ENCODE measurements at regions not wholly inside any gene's neighbourhood (a gene's known extent, or its start where the extent isn't known, plus 50 kb on each side); places are given as distances from the start of the nearest gene placed in this dataset.

DNA sequence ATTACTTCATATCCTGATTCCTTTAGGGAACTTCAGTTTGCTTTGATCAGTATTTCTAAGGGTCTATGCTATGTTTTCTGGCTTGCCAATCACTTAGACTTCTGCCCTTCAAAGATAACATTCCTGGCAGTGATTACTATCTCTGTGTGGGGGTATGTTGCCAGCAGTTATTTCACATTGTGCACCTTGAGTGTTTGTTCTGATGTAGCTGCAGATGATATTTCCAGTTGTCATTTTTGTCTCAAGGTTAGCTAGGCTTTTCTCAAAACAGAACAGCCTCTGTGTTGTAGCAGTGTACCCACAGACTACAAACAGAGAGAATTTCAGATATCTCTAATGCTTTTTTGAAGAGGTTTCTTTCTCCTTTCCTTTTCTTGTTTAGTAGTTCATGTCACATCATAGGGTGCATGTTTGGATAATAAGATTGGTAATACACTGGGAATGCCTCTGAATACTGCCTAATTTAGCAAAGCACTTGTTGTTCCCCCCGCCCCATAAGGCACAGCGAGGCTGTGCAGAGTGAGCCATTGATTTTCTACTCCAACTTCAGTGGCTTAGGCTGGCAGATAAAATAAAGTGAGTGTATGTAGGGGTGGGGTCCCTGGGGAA, 134.7 kb upstream of the AGR3 start:
- no peaks in the 10 kb centered on the region for H3K9me3 ChIP-seq
- H3K27me3 ChIP-seq = no peaks in the 10 kb centered on the region
- no peak overlapping the region for H3K4me3 ChIP-seq (ENCODE audit: low read depth, low read length)
- no peak for DNase-seq
- H3K4me1 ChIP-seq = no peaks in the 10 kb centered on the region
- no peaks in the 10 kb centered on the region for H3K36me3 ChIP-seq
- no peak for TF ChIP-seq CTCF (IDR thresholded peaks at IDR 0.05; ENCODE audit: low read depth, low read length)

DNA sequence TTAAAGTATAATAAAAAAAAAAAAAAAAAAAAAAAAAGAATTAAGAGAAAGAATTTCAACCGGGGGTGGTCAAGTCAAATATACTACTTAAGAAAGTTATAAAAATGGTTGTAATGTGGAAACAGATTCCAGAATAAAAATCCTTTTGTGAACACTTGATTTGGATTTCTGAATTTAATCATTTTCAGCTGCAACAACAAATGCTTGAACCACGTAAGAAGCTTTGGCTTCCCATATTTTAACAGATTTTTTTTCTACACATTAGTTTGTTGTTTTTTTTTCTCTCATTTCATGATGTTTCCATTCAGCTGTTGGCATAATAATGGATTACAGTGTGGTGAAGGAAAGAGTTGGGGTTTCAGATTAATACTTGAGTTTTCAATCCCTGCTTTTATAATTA, 137.3 kb upstream of the AGR3 start:
- H3K4me3 ChIP-seq (ENCODE audit: low read depth, low read length) = no peak overlapping the region
- H3K9me3 ChIP-seq = no peaks in the 10 kb centered on the region
- H3K36me3 ChIP-seq = no peaks in the 10 kb centered on the region
- no peaks in the 10 kb centered on the region for H3K4me1 ChIP-seq
- no peak for TF ChIP-seq CTCF (IDR thresholded peaks at IDR 0.05; ENCODE audit: low read depth, low read length)
- H3K27me3 ChIP-seq = no peaks in the 10 kb centered on the region
- DNase-seq = no peak

GRCh38 chr7:17020250-17020649, 138.5 kb upstream of the AGR3 start:
- no peak for TF ChIP-seq CTCF (IDR thresholded peaks at IDR 0.05; ENCODE audit: low read depth, low read length)

GRCh38 chr7:17021205-17021604, 139.4 kb upstream of the AGR3 start:
- no peak for TF ChIP-seq CTCF (IDR thresholded peaks at IDR 0.05; ENCODE audit: low read depth, low read length)
- Histone ChIP-seq H3K4me1 (no peaks in the 10 kb centered on the region), H3K36me3 (no peaks in the 10 kb centered on the region), H3K27me3 (no peaks in the 10 kb centered on the region), H3K9me3 (no peaks in the 10 kb centered on the region), H3K4me3 (ENCODE audit: low read depth, low read length) (no peak overlapping the region)
- no peak for DNase-seq

More at GRCh38 chr7:17020250-17020649, 138.5 kb upstream of the AGR3 start:
- Histone ChIP-seq H3K4me3 (ENCODE audit: low read depth, low read length) (no peak overlapping the region), H3K36me3 (no peaks in the 10 kb centered on the region), H3K9me3 (no peaks in the 10 kb centered on the region), H3K27me3 (no peaks in the 10 kb centered on the region), H3K4me1 (no peaks in the 10 kb centered on the region)
- no peak for DNase-seq

DNA sequence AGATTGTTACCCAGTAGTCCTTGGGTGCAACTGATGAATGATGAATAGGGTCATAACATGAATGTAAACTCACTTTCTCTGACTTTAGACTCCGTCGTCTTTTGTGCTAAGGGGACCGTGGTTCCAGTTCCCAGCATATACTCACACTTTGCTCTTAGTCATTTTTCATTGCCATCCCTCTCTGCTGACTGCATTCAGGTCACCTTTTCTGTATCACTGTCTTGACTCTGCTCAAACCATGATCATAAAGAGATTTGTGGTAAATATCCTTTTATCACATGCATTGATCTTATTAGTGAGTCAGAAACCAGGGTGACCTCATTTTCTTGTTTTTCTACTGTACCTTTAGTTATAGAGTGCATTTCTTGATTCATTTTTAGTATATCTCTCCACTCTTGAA, 141.1 kb upstream of the AGR3 start:
- no peaks in the 10 kb centered on the region for H3K4me1 ChIP-seq
- no peaks in the 10 kb centered on the region for H3K36me3 ChIP-seq
- no peaks in the 10 kb centered on the region for H3K27me3 ChIP-seq
- TF ChIP-seq CTCF (IDR thresholded peaks at IDR 0.05; ENCODE audit: low read depth, low read length) = no peak
- no peaks in the 10 kb centered on the region for H3K9me3 ChIP-seq
- no peak for DNase-seq
- no peak overlapping the region for H3K4me3 ChIP-seq (ENCODE audit: low read depth, low read length)

DNA sequence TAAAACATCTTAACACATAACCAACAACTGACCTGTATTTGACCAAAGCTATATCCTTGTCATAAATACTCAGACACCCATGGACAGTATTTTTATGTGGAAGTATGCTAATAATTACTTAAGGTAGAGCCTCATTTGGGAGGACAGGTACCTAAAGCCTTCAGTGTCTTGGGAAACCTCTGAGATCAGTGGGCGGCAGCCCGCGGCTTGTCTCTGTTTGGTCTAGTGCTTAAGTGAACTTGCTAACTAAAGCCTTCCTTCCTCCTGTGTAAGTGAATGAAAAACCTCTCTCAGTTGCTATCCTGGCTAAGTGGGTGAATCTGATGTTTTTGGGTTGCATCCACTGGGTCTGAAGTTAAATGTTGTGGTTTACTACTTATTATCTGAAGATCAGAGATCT, 144.5 kb upstream of the AGR3 start:
- H3K4me3 ChIP-seq (ENCODE audit: low read depth, low read length) = no peak overlapping the region
- no peaks in the 10 kb centered on the region for H3K4me1 ChIP-seq
- TF ChIP-seq CTCF (IDR thresholded peaks at IDR 0.05; ENCODE audit: low read depth, low read length) = no peak

More for the DNA sequence above, 144.5 kb upstream of the AGR3 start:
- Histone ChIP-seq H3K36me3 (no peaks in the 10 kb centered on the region), H3K27me3 (no peaks in the 10 kb centered on the region), H3K9me3 (no peaks in the 10 kb centered on the region)
- no peak for DNase-seq

Data from BE2C (cell line).